PC-3 (cell line): ENCODE measurements at regions not wholly inside any gene's neighbourhood (a gene's known extent, or its start where the extent isn't known, plus 50 kb on each side); places are given as distances from the start of the nearest gene placed in this dataset.

Source experiments
- ATAC-seq: fragments of 200-7000 bp; cut with Tn5 transposase; 2 replicates; pipeline ENCODE4 v1.9.1; 2020; ENCODE audit warnings: mild to moderate bottlenecking, moderate library complexity
- BruUV-seq: library from RNA; stranded (reverse); fragments of 400-500 nt; replicated peaks from 2 replicates; lab custom pipeline; 2021; lab: Mats Ljungman, UMichigan
- CTCF ChIA-PET: fragments of 300-600 bp; sonication (Branson Sonifier 250); formaldehyde crosslinking; loops from one replicate; lab custom pipeline; 2022; ENCODE audit warnings: antibody characterized with exemption; lab: Charles Lee
- POLR2A ChIA-PET: fragments of 300-600 bp; sonication (Branson Sonifier 250); formaldehyde crosslinking; loops from one replicate; lab custom pipeline; 2022; ENCODE audit warnings: antibody characterized with exemption; ENCODE audit not compliant: unreplicated experiment; lab: Charles Lee
- DNase-seq: peaks from one replicate; pipeline ENCODE4 v3.0.0-alpha.2; 2015
- H2AFZ ChIP-seq: fragments of 300-600 bp; sonication (generic); 2 replicates; pipeline ENCODE4 v1.6.0; 2016; ENCODE audit warnings: antibody characterized with exemption, low read length
- H3F3A ChIP-seq: fragments of 300-600 bp; sonication (generic); one replicate; pipeline ENCODE4 v1.6.0; 2017; ENCODE audit warnings: antibody characterized with exemption, low read length, control low read depth, mild to moderate bottlenecking; ENCODE audit not compliant: unreplicated experiment
- H3K27ac ChIP-seq: fragments of 300-600 bp; sonication (generic); 2 replicates; pipeline ENCODE4 v1.5.1; 2016; ENCODE audit warnings: mild to moderate bottlenecking, low read length
- H3K27me3 ChIP-seq: fragments of 300-600 bp; sonication (generic); 2 replicates; pipeline ENCODE4 v1.6.1; 2016; ENCODE audit warnings: low read length, mixed read lengths
- H3K36me3 ChIP-seq: fragments of 300-600 bp; sonication (generic); 2 replicates; pipeline ENCODE4 v1.6.1; 2016; ENCODE audit warnings: low read depth, mixed run types, low read length, mixed read lengths
- H3K4me1 ChIP-seq: fragments of 300-600 bp; sonication (generic); 2 replicates; pipeline ENCODE4 v1.5.1; 2016; ENCODE audit warnings: low read length; ENCODE audit not compliant: insufficient read depth
- H3K4me2 ChIP-seq: fragments of 300-600 bp; sonication (generic); 2 replicates; pipeline ENCODE4 v1.6.0; 2016; ENCODE audit warnings: low read length
- H3K4me3 ChIP-seq: fragments of 300-600 bp; sonication (generic); 2 replicates; pipeline ENCODE4 v1.5.1; 2016; ENCODE audit warnings: mild to moderate bottlenecking, low read length, mixed read lengths
- H3K79me2 ChIP-seq: fragments of 300-600 bp; sonication (generic); 2 replicates; pipeline ENCODE4 v1.6.1; 2017; ENCODE audit warnings: low read length, mixed read lengths
- H3K9ac ChIP-seq: fragments of 300-600 bp; sonication (generic); 2 replicates; pipeline ENCODE4 v1.6.0; 2016; ENCODE audit warnings: mild to moderate bottlenecking, low read length
- H3K9me2 ChIP-seq: fragments of 300-600 bp; sonication (generic); replicated peaks from 2 replicates; pipeline ENCODE4 v1.6.1; 2016; ENCODE audit warnings: mixed run types, low read length, mixed read lengths
- H3K9me3 ChIP-seq: fragments of 300-600 bp; sonication (generic); 2 replicates; pipeline ENCODE4 v1.6.1; 2016; ENCODE audit warnings: low read length, mixed read lengths
- H4K20me1 ChIP-seq: fragments of 300-600 bp; sonication (generic); 2 replicates; pipeline ENCODE4 v1.6.1; 2016; ENCODE audit warnings: low read length, mixed read lengths
- EZH2 ChIP-seq: fragments of 300-600 bp; sonication (generic); IDR thresholded peaks from one replicate; pipeline ENCODE4 v1.6.1; 2017; ENCODE audit warnings: antibody characterized with exemption, mild to moderate bottlenecking, low read length; ENCODE audit not compliant: unreplicated experiment
- EZH2phosphoT487 ChIP-seq: fragments of 300-600 bp; sonication (generic); IDR thresholded peaks from 2 replicates; pipeline ENCODE4 v1.6.1; 2018; ENCODE audit warnings: mild to moderate bottlenecking, antibody characterized with exemption, low read length, borderline replicate concordance
- intact Hi-C: fragments of 100-400 bp; cut with micrococcal nuclease; formaldehyde crosslinking; loops from 2 replicates; pipeline ENCODE4 v1.9.0; 2023
- TF ChIP-seq, protein P1 (sequence below): fragments of 300-600 bp; sonication (generic); conservative IDR thresholded peaks from 2 replicates; pipeline ENCODE4 v1.5.1; 2017; ENCODE audit warnings: antibody characterized with exemption, low read depth, mild to moderate bottlenecking, low read length

DNA sequence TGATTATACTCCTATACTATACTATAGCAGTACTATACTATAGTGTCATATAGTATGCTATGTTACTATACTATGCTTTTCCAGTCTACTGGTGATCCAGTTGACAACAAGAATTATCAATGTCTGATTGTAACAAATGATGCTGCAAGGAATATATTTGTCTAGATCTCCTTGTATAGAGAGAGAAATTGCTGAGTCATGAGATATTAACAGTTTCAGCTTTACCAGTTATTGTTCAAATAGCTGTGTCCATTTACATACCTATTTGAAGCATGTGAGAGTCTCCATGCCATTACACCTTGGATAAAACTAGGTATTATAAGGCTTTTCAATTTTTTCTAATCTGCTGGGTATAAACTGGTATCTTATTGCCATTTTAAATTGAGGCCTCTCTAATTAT, 136.4 kb upstream of the SKOR2 start:
- H3K79me2 ChIP-seq, result no peaks in the 10 kb centered on the region
- H3K9ac ChIP-seq, result no peak overlapping the region
- BruUV-seq, result no TSS peak
- H3K27me3 ChIP-seq, result no peaks in the 10 kb centered on the region
- no peaks in the 10 kb centered on the region for H3K9me2 ChIP-seq
- CTCF ChIA-PET, result no interaction called here
- H2AFZ ChIP-seq, result no peak overlapping the region
- ATAC-seq (no peak), DNase-seq (no peak)
- no peaks in the 10 kb centered on the region for H3K36me3 ChIP-seq
- no peaks in the 10 kb centered on the region for H3F3A ChIP-seq
- H3K4me3 ChIP-seq, result no peak overlapping the region
- TF ChIP-seq EZH2phosphoT487, result no peak
- TF ChIP-seq, protein P1, sequence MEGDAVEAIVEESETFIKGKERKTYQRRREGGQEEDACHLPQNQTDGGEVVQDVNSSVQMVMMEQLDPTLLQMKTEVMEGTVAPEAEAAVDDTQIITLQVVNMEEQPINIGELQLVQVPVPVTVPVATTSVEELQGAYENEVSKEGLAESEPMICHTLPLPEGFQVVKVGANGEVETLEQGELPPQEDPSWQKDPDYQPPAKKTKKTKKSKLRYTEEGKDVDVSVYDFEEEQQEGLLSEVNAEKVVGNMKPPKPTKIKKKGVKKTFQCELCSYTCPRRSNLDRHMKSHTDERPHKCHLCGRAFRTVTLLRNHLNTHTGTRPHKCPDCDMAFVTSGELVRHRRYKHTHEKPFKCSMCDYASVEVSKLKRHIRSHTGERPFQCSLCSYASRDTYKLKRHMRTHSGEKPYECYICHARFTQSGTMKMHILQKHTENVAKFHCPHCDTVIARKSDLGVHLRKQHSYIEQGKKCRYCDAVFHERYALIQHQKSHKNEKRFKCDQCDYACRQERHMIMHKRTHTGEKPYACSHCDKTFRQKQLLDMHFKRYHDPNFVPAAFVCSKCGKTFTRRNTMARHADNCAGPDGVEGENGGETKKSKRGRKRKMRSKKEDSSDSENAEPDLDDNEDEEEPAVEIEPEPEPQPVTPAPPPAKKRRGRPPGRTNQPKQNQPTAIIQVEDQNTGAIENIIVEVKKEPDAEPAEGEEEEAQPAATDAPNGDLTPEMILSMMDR, result no peak
- no peak for TF ChIP-seq EZH2
- H4K20me1 ChIP-seq, result no peaks in the 10 kb centered on the region
- no peak overlapping the region for H3K4me2 ChIP-seq
- POLR2A ChIA-PET, result no interaction called here
- H3K27ac ChIP-seq, result no peak overlapping the region
- no peaks in the 10 kb centered on the region for H3K9me3 ChIP-seq
- intact Hi-C loops, result no loop called here
- no peaks in the 10 kb centered on the region for H3K4me1 ChIP-seq

DNA sequence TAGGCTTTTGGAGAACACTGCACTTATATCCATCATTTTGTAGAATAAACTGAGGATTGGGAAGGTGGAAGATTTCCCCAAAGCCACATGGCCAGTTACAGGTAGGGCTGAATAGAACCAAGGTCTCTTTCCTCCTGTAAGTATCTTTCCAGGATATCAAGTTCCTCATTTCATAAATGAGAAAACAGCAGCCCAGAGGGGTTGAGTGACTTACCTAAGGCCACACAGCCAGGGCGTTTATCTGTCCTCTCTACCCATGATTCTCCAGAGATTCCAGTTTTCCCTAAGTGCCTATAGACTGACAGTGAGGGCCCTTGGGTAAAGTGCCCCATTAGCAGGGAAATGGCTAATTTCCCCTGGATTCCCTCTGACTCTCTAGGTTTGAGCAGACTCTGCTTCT, 132.3 kb upstream of the SKOR2 start:
- Histone ChIP-seq H4K20me1 (no peaks in the 10 kb centered on the region), H3K27ac (no peak overlapping the region), H3K79me2 (no peaks in the 10 kb centered on the region), H3K36me3 (no peaks in the 10 kb centered on the region), H3K9ac (no peak overlapping the region), H3K4me2 (no peak overlapping the region), H2AFZ (no peak overlapping the region), H3K9me2 (no peaks in the 10 kb centered on the region), H3K27me3 (no peaks in the 10 kb centered on the region), H3K4me3 (no peak overlapping the region), H3K4me1 (no peaks in the 10 kb centered on the region), H3F3A (no peaks in the 10 kb centered on the region), H3K9me3 (no peaks in the 10 kb centered on the region)
- TF ChIP-seq EZH2phosphoT487, result no peak
- TF ChIP-seq, protein P1, result no peak
- TF ChIP-seq EZH2, result no peak
- BruUV-seq, result no TSS peak
- DNase-seq, result no peak
- ATAC-seq, result no peak
- POLR2A ChIA-PET, result no interaction called here
- intact Hi-C loops, result no loop called here
- CTCF ChIA-PET, result no interaction called here

DNA sequence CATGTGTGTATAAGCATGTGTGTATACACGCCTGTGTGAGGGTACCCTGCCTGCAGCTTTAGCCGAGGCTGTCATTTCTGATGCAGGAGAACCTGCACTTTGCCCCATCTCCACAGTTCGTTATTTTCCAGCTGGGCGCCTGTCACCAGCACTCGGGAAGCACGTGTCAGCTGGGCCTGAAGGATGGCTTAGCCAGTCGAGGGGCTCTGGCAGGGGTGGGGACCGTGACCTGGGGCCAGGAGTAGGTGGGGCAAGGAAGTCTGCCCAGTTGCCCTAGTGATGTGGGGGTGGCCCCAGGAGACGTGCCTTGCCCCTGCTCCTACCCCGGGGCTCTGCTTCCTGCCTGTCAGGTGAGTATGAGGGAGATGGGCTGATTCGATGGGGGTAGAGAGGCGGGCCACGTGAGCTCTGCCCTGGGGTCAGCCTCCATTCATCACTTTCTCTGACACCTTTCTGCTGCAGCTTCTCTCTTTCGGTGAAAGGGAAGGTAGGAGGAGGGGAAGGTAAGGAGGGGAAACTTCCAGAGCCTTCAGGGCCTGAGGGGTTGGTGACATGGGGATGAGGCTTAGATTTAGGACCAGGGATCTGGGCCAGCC, 130.6 kb upstream of the SKOR2 start:
- Histone ChIP-seq H3K4me1 (no peaks in the 10 kb centered on the region), H3K36me3 (no peaks in the 10 kb centered on the region), H2AFZ (no peak overlapping the region), H4K20me1 (no peaks in the 10 kb centered on the region), H3K9ac (no peak overlapping the region), H3K4me2 (no peak overlapping the region), H3F3A (no peaks in the 10 kb centered on the region), H3K4me3 (no peak overlapping the region), H3K9me2 (no peaks in the 10 kb centered on the region), H3K79me2 (no peaks in the 10 kb centered on the region), H3K9me3 (no peaks in the 10 kb centered on the region), H3K27me3 (no peaks in the 10 kb centered on the region), H3K27ac (no peak overlapping the region)
- DNase-seq (no peak), ATAC-seq (no peak)
- intact Hi-C loops, result no loop called here
- POLR2A ChIA-PET, result no interaction called here
- no TSS peak for BruUV-seq
- CTCF ChIA-PET, result no interaction called here
- TF ChIP-seq EZH2phosphoT487, result no peak
- no peak for TF ChIP-seq EZH2
- TF ChIP-seq, protein P1, result no peak
